Ascending aorta (tissue), 2 donors: ENCODE measurements at regions not wholly inside any gene's neighbourhood (a gene's known extent, or its start where the extent isn't known, plus 50 kb on each side); places are given as distances from the start of the nearest gene placed in this dataset.

Source experiments
- DNase-seq, 2 donors: peaks; one replicate each; pipeline ENCODE4 v3.0.0-alpha.2; 2019; ENCODE audit warnings: low spot score in 2 of 2
- H3K27ac ChIP-seq, 2 donors: fragments of 200-600 bp; sonication (generic); one replicate each; pipeline ENCODE4 v1.5.1; 2016 to 2017; ENCODE audit warnings: mild to moderate bottlenecking in 1 of 2
- H3K27me3 ChIP-seq: fragments of 200-600 bp; sonication (generic); one replicate; pipeline ENCODE4 v1.5.1; 2017
- H3K36me3 ChIP-seq, 2 donors: fragments of 200-600 bp; sonication (generic); one replicate each; pipeline ENCODE4 v1.5.1; 2016
- H3K4me1 ChIP-seq, 2 donors: fragments of 200-600 bp; sonication (generic); one replicate each; pipeline ENCODE4 v1.5.1; 2016 to 2017; ENCODE audit warnings: mild to moderate bottlenecking in 1 of 2
- H3K4me3 ChIP-seq, 2 donors: fragments of 200-600 bp; sonication (generic); one replicate each; pipeline ENCODE4 v1.5.1; 2016 to 2017; ENCODE audit warnings: mild to moderate bottlenecking in 1 of 2
- H3K9me3 ChIP-seq, 2 donors: fragments of 200-600 bp; sonication (generic); one replicate each; pipeline ENCODE4 v1.5.1; 2016
- CTCF ChIP-seq, 3 experiments: fragments of 200-600 bp in 2 of 3; fragments of 450-650 bp in 1 of 3; sonication (generic) in 2 of 3; IDR thresholded peaks; one replicate each; pipeline ENCODE4 v1.5.1; 2016 to 2019; ENCODE audit warnings: antibody characterized with exemption in 3 of 3, mild to moderate bottlenecking in 1 of 3, moderate library complexity in 1 of 3
- intact Hi-C: fragments of 100-400 bp; cut with DNase I; formaldehyde crosslinking; loops from one replicate; pipeline ENCODE4 v1.15.1; 2023

DNA sequence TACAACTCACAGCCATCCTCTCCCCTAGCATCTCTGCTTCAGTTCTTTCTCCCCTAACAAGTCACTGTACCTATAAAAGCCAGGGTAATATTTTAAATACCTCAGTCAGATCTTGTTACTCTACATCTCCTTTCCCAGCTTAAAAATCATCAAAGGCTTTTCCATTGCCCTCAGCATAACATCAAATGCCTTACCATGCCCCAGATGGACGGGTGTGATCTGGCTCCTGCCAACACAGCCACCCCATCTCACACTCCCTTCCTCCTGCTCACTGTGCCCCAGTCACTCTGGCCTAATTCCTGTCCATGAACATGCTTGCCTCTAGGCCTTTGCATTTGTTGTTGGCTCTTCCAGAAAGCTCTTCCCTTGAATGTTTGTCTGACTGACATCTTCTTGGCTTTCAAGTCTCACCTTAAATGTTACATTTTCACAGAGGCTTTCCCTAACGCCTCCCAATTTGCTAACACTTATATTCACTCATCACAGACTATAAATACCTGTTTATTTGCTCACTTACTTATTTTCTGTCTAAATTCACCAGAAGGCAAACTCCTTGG lies 640.9 kb downstream of the NYAP2 start:
- no peaks in the 10 kb centered on the region for H3K27me3 ChIP-seq
- H3K9me3 ChIP-seq, result no peaks in the 10 kb centered on the region
- no peaks in the 10 kb centered on the region for H3K4me1 ChIP-seq
- no peak for TF ChIP-seq CTCF (IDR thresholded peaks at IDR 0.05)
- no peak overlapping the region for H3K27ac ChIP-seq
- intact Hi-C loops, result no loop called here
- DNase-seq, result no peak
- H3K36me3 ChIP-seq, result no peaks in the 10 kb centered on the region
- H3K4me3 ChIP-seq, result no peak overlapping the region

GRCh38 chr2:226037526-226037925 lies 638.0 kb downstream of the NYAP2 start:
- H3K4me1 ChIP-seq, result no peaks in the 10 kb centered on the region
- intact Hi-C loops, result no loop called here
- no peak for DNase-seq
- H3K27me3 ChIP-seq, result no peaks in the 10 kb centered on the region
- no peaks in the 10 kb centered on the region for H3K9me3 ChIP-seq
- TF ChIP-seq CTCF (IDR thresholded peaks at IDR 0.05), result no peak
- no peaks in the 10 kb centered on the region for H3K36me3 ChIP-seq
- no peak overlapping the region for H3K4me3 ChIP-seq
- no peak overlapping the region for H3K27ac ChIP-seq

DNA sequence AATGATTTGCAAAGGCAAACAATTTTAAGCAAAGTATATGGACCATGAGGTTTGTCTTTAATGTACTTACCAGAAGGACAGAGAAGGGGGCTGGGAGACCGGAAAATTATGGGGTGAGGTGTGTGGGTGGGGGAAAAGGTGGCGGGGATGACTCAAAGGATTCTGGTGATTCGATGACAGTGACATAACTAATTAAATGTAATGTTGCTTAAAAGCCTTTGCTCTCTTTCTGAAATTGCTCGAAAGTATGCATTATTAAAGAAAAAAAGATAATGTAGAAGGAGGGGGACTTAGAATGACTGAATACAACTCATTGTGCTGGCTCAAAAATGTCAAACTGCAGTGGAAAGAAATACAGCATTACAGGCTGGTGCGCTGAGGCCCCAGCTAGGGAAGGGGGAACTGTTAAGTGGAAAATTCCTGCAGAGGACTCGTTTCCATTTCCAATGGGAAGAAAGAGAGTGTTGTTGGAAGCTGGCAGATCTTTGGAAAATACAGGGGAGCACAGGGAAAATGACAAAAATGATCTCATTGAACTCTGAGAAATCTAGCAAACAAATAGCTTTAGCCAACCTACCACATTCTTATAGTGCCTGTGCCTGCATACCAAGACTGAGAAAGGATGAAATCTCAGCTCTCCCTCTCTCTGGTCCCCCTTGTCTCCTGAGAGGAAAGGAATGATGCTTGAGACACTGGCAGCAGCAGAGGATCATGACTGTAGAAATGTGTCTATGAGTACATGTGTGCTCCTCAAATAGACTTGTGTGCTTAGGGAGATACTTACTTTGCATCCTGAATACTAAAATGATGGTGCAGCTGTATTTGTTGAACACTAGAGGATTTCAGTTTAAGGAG lies 632.4 kb downstream of the NYAP2 start:
- Histone ChIP-seq H3K36me3 (no peaks in the 10 kb centered on the region), H3K27me3 (no peaks in the 10 kb centered on the region), H3K4me1 (peaks cover 3% of the 10 kb centered on the region in 2 donors), H3K4me3 (peak overlapping the region; percentile 56 to 83), H3K9me3 (no peaks in the 10 kb centered on the region), H3K27ac (no peak overlapping the region)
- DNase-seq, result no peak
- TF ChIP-seq CTCF (IDR thresholded peaks at IDR 0.05), result no peak
- intact Hi-C loops, result no loop called here

DNA sequence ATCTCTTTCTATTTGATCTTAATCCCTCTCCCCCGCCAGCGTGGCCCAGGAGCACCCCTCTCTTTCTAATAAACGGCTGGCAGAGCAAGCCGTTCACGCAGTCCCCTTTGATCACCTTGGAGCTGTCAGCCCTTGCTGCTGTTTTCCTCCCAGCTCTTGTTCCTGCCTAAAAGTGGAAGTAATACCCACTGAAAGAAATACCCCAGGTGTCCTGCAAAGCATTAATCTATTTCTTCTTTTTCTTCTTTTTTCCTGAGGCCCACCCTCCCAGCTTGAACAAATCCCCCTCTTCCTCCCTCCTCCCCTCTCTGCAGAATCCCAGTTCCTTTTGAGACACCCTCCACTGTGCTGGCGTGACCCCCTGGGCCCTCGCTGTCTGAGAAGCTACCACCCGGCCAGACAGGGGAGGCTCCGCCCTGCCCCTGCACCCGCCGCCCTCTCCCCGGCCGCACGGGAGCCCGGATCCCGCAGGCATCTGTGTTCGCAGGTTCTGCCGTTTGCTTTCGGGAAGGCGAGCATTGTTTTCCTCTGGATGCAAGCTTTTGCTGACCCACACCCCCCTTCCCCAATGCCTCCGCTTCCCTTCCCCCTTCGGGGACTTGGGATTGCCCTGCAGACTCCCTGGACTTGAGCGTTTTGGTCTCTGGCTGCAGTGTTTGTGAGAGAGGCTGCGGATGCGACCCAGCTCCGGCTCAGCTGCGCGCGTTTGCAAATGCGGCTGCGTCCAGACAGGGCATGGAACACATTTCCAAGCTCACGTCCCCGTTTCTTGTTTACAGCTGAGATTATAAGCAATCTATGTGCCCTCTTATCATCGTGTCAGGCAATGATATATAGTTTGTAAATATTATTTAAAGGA lies 631.5 kb downstream of the NYAP2 start:
- intact Hi-C loops, result no loop called here
- TF ChIP-seq CTCF (IDR thresholded peaks at IDR 0.05), result no peak
- H3K9me3 ChIP-seq, result no peaks in the 10 kb centered on the region
- peak overlapping the region in 1 of 2 donors; percentile 40 for H3K27ac ChIP-seq
- peak overlapping the region; percentile 56 to 83 for H3K4me3 ChIP-seq
- DNase-seq, result peak in 1 of 2 donors; percentile 65
- no peaks in the 10 kb centered on the region for H3K27me3 ChIP-seq
- H3K4me1 ChIP-seq, result peaks cover 3% of the 10 kb centered on the region in 2 donors
- H3K36me3 ChIP-seq, result no peaks in the 10 kb centered on the region

GRCh38 chr2:226030369-226030768 lies 630.9 kb downstream of the NYAP2 start:
- no peak for DNase-seq
- Histone ChIP-seq H3K36me3 (no peaks in the 10 kb centered on the region), H3K4me3 (peak overlapping the region; percentile 56 to 83), H3K9me3 (no peaks in the 10 kb centered on the region), H3K4me1 (peaks cover 3% of the 10 kb centered on the region in 2 donors), H3K27me3 (no peaks in the 10 kb centered on the region), H3K27ac (no peak overlapping the region)
- intact Hi-C loops, result no loop called here
- no peak for TF ChIP-seq CTCF (IDR thresholded peaks at IDR 0.05)
